ENCODE measurements at regions not wholly inside any gene's neighbourhood (a gene's known extent, or its start where the extent isn't known, plus 50 kb on each side); places are given as distances from the start of the nearest gene placed in this dataset.

DNA sequence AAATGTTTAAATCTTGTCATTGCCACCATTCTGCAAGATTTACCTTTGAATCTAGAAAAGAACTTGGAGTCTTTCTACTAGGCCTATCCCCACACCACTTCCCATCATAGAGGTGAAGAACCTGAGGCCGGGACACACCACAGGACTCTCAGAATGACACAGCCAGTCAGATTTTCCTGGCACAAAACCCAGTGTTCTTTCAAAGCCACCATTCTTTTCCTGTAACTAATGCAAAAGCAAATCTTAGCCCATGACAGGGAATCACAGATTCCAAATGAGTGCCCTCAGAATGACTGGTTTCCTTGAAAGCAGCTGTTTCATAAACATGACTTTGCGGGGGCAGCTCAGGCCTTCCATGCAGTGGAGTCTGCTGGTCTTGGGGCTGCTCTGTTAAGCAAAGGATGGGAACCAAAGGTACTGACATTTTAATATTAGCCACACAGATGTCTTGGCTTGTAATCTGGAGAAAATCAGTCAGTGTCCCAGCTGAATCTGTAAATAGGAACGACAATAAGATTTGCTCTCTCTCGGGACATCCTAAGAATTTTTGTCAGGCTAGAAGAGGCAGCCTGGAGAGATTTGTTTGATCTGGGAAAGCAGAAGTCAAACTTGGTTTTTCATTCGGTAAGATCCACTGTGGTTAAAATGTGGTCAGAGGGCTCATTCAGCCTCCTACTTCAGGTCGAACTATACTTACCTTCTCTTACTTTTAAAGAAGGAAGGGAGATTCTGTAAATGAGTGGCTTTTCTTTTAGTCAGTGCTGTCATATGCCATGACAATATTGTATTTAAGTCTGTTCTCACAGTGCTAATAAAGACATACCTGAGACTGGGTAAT is 115.1 kb downstream of the PALM2AKAP2 start:
- H3K27ac ChIP-seq: no peak overlapping the region

DNA sequence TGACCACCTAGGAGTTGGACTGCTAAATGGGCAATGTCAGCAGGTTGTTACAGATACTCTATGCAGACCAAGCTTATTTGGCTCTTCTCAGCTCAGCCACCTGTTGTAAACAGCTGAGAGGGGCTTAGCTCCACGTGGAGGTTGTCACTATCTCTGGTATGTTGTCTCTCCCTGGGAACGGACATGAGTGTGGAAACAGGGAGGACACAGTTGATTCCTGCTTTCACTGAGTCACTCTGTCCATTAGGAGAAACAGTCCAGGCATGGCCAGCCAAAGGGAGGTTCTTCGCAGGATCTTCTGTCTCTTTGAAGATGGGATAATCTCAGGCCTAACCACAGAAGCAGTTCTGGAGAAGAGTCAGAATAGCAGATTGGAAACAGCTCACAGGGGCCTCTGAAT is 121.2 kb downstream of the PALM2AKAP2 start:
- Histone ChIP-seq H3K4me3 (no peak overlapping the region), H3K4me1 (no peaks in the 10 kb centered on the region), H3K9ac (no peak overlapping the region), H3K36me3 (no peaks in the 10 kb centered on the region), H3K27ac (no peak overlapping the region), H4K20me1 (no peaks in the 10 kb centered on the region), H3K27me3 (no peaks in the 10 kb centered on the region), H3K9me3 (no peaks in the 10 kb centered on the region), H3K4me2 (no peak overlapping the region)
- no peak for TF ChIP-seq Cebpa-rat (IDR thresholded peaks at IDR 0.05)

More for the DNA sequence above, 115.1 kb downstream of the PALM2AKAP2 start:
- Histone ChIP-seq H3K4me3 (no peak overlapping the region), H3K4me1 (peaks cover 21% of the 10 kb centered on the region), H3K27me3 (no peaks in the 10 kb centered on the region), H3K36me3 (no peaks in the 10 kb centered on the region), H3K4me2 (peak overlapping the region; percentile 60), H3K9me3 (no peaks in the 10 kb centered on the region), H3K9ac (no peak overlapping the region), H4K20me1 (no peaks in the 10 kb centered on the region)
- TF ChIP-seq Cebpa-rat (IDR thresholded peaks at IDR 0.05): no peak

DNA sequence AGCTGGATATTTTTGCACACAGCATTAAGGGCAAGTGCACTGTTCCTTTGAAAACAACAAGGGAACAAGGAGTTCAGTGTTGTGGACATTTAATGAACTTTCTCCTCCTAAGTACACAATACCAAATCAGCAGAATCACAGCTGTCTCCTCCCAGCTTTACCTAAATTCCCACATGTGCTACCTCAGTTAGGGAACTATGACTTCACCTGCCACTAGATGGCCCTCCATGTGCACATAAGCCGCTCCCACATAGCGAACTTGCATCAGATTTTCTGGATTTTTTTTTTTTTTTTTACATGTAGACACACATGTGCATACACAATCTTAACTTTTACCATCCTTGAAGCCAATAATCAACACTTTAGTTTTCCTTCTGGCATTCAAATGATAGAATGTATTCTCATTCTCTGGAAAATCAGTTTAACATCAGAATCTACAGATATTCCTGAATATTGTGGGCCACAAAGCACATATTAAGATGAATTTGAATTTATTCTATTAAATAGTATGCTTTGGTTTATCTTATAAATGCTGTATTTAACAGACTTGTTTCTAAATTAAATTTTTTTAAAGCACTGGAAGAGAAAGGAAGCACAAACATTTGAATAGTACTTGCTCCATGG is 123.6 kb downstream of the PALM2AKAP2 start:
- Histone ChIP-seq H3K9me3 (no peaks in the 10 kb centered on the region), H3K4me3 (no peak overlapping the region), H3K27me3 (no peaks in the 10 kb centered on the region), H3K4me2 (no peak overlapping the region), H3K36me3 (no peaks in the 10 kb centered on the region), H4K20me1 (no peaks in the 10 kb centered on the region), H3K4me1 (peaks cover 16% of the 10 kb centered on the region), H3K9ac (no peak overlapping the region), H3K27ac (no peak overlapping the region)
- no peak for TF ChIP-seq Cebpa-rat (IDR thresholded peaks at IDR 0.05)

DNA sequence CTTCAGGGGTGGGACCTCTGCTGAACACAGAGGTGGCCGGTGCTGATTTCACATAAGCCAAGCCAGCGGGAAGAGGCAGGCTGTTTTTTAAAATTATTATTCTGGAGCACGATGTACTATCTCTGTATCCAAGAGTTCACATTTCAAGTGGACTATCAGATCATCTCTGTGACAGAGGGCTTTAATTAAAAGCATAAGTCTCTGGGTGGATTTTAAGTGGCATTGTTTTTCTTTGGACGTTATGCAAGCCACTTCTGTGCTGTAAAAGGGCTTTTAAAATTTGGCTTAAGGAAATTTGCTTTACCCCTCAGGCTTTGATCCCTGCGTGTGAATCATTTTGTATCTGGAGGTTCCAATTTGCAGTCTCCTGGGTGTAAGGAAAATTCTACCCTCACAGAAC is 124.7 kb downstream of the PALM2AKAP2 start:
- Histone ChIP-seq H3K27ac (no peak overlapping the region), H3K4me1 (peaks cover 16% of the 10 kb centered on the region), H3K4me2 (no peak overlapping the region), H3K9ac (no peak overlapping the region), H3K36me3 (no peaks in the 10 kb centered on the region), H3K27me3 (no peaks in the 10 kb centered on the region), H4K20me1 (no peaks in the 10 kb centered on the region), H3K4me3 (no peak overlapping the region), H3K9me3 (no peaks in the 10 kb centered on the region)
- no peak for TF ChIP-seq Cebpa-rat (IDR thresholded peaks at IDR 0.05)

DNA sequence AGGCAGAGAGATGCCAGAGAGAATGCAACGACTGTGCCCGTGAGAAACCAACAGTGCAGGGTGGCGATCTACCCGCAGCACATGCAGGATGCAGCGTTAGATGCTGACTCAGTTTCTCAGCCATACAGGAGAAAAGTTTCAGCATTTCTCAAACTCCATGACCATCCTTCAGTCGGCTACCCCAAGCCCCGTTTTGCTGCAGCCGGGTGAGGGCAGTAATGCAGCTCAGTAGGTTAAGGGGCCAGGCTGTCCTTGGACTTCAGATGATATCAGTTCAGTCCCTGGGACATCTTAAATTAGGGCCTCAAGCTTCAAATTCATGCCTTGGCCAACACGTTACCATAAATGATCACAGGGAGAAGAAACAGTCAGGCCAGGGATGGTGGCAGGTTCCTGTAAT is 125.5 kb downstream of the PALM2AKAP2 start:
- Histone ChIP-seq H3K4me1 (peaks cover 16% of the 10 kb centered on the region), H3K4me3 (no peak overlapping the region), H4K20me1 (no peaks in the 10 kb centered on the region), H3K9me3 (no peaks in the 10 kb centered on the region), H3K27me3 (no peaks in the 10 kb centered on the region), H3K36me3 (no peaks in the 10 kb centered on the region), H3K4me2 (no peak overlapping the region), H3K9ac (no peak overlapping the region), H3K27ac (no peak overlapping the region)
- no peak for TF ChIP-seq Cebpa-rat (IDR thresholded peaks at IDR 0.05)

DNA sequence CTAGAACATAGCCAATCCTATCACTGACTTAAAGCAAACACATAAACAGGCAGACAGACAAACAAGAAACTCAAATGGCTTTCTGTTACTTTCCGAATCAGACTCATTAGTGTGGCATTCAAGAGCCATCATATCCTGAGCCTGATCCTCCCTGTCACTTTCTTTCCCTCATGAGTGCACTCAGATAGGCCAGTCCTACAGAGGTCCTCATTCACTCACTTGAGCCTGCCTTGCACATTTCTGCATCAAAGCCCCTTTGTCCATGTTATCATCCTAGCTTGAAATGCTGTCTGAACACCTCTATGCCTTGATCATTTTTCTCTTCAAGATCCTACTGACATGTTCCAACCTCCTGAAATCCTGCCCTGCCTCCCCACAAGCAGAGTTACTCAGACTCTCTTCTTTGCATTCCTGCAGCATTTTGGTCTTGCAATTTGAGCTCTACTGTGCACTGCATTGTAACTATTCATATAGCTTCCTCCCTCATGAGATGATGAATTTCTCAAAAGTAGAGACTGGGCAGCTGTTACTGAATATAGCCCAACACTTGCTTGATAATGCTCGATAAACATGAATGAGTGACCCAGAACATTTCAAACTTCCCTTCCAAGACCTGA is 126.9 kb downstream of the PALM2AKAP2 start:
- no peaks in the 10 kb centered on the region for H3K9me3 ChIP-seq
- H4K20me1 ChIP-seq: no peaks in the 10 kb centered on the region
- no peak for TF ChIP-seq Cebpa-rat (IDR thresholded peaks at IDR 0.05)
- H3K4me2 ChIP-seq: peak overlapping the region; percentile 49
- H3K4me3 ChIP-seq: no peak overlapping the region
- no peaks in the 10 kb centered on the region for H3K36me3 ChIP-seq
- H3K4me1 ChIP-seq: peaks cover 20% of the 10 kb centered on the region
- no peak overlapping the region for H3K27ac ChIP-seq
- no peak overlapping the region for H3K9ac ChIP-seq
- H3K27me3 ChIP-seq: no peaks in the 10 kb centered on the region

DNA sequence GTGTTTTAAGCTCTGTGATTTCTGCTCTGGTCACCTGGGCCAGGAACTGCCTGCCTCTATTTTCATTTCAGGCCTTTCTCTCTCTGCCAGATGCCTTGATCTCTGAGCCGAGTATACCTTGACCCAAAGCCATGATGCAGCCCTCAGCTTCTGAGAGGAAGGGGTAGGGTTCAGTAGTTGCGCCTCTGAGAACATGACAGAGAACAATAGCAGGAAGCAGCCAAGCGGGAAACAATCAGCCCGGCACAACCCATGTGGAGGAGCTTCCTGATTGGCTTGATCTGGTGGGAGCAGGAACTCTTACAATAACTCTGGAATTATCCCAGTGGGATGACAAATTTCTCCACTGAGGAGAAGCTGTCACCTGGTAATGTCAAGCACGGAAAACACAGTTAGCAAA is 127.4 kb downstream of the PALM2AKAP2 start:
- no peaks in the 10 kb centered on the region for H3K27me3 ChIP-seq
- no peak overlapping the region for H3K4me3 ChIP-seq
- no peaks in the 10 kb centered on the region for H3K36me3 ChIP-seq
- H3K4me1 ChIP-seq: peaks cover 20% of the 10 kb centered on the region
- no peak overlapping the region for H3K9ac ChIP-seq
- peak overlapping the region; percentile 49 for H3K4me2 ChIP-seq
- no peak overlapping the region for H3K27ac ChIP-seq
- TF ChIP-seq Cebpa-rat (IDR thresholded peaks at IDR 0.05): no peak
- H4K20me1 ChIP-seq: no peaks in the 10 kb centered on the region
- H3K9me3 ChIP-seq: no peaks in the 10 kb centered on the region

DNA sequence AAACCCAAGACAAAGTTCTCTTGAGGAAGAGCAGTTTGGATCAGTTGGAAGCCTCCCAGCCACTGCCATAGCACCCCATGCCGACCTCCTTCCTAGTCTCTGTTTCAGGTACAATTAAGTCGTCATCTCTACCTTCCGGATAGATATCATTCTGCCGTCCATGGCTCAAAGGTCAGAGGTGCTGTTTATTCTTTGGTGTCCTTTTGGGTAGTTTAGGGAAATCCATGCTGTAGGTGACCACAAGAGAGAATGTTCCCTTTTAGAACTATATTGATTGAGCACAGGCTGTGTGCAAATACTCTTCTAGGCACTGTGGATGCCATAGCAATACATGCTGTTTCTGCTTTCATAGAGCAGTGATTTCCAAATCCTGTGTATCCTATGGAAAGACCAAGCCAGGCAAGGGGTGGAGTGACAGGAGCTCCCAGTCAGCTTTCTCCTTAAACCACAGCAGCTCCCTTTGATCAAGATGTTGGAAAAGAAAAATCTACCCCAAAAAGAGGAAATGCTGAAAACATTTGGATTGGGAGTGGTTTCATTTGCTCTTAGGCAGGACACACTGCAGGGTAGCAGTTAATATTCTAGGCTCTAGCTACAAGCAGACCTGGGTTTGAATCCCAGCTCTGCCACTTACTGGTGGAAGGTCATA is 127.9 kb downstream of the PALM2AKAP2 start:
- Histone ChIP-seq H3K9ac (no peak overlapping the region), H3K9me3 (no peaks in the 10 kb centered on the region), H3K4me3 (no peak overlapping the region), H3K27me3 (no peaks in the 10 kb centered on the region), H3K36me3 (no peaks in the 10 kb centered on the region), H4K20me1 (no peaks in the 10 kb centered on the region), H3K4me1 (peaks cover 21% of the 10 kb centered on the region), H3K27ac (no peak overlapping the region), H3K4me2 (peak overlapping the region; percentile 49)
- TF ChIP-seq Cebpa-rat (IDR thresholded peaks at IDR 0.05): no peak

DNA sequence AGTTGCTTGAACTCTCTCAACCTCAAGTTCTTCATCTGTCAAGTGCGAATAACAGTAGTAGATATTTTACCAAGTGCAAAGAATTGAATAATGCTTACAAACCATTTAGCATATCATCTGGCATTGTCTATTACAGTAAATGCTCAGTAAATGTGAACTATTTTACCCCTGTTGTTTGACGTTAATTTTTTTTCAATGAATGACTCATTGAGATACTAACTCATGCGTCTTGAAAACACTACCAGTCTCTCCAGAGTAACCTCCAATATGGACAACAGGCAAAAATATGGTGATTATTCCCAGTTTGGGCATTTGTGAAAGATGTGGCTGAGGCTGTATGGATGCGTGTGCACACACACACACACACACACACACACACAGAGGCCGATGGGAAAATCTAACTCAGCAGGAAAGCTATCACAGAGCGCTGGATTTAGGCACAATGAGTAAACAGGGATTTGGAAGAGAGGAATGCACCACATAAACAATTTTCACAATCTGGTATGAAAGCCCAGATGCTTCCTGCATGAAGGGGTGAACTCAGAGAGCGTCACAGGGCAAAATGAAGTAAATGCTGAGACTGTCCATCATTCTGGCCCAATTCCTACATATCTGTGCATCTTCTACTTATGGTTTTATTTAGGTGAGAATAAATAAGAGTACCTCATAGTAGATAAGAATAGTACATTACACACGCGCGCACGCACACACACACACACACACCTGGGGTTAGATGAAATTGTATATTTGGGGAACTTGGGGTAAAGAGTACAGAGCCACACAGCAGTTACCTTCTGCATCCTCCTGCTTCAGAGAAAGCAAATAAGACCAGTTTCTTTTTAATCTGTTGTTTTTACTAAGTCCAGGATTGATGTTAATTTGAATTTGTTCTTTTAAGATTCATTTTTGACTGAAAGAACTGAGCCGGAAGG is 128.7 kb downstream of the PALM2AKAP2 start:
- no peak overlapping the region for H3K9ac ChIP-seq
- no peak overlapping the region for H3K4me2 ChIP-seq
- H3K27ac ChIP-seq: no peak overlapping the region
- no peak for TF ChIP-seq Cebpa-rat (IDR thresholded peaks at IDR 0.05)
- no peaks in the 10 kb centered on the region for H4K20me1 ChIP-seq
- no peak overlapping the region for H3K4me3 ChIP-seq
- peaks cover 29% of the 10 kb centered on the region for H3K4me1 ChIP-seq
- no peaks in the 10 kb centered on the region for H3K36me3 ChIP-seq
- no peaks in the 10 kb centered on the region for H3K27me3 ChIP-seq
- no peaks in the 10 kb centered on the region for H3K9me3 ChIP-seq
